HuH-7.5 (cell line): ENCODE measurements at regions not wholly inside any gene's neighbourhood (a gene's known extent, or its start where the extent isn't known, plus 50 kb on each side); places are given as distances from the start of the nearest gene placed in this dataset.
"Not testable (repeated sequence)": the region's sequence is repeated elsewhere in the genome, so short reads cannot be mapped to it uniquely, and the experiment has no call there.

Source experiments
- DNase-seq: peaks from one replicate; pipeline ENCODE4 v3.0.0; 2011; ENCODE audit warnings: low spot score

GRCh38 chr3:18189282-18190050, 235.7 kb downstream of the SATB1 start:
- no peak for DNase-seq

- no peak for DNase-seq
These were observed 236.6 kb downstream of the SATB1 start for GRCh38 chr3:18188491-18188890.

- no peak for DNase-seq
These were observed 239.5 kb downstream of the SATB1 start for GRCh38 chr3:18185624-18186023.

GRCh38 chr3:18182923-18183322, 242.2 kb downstream of the SATB1 start:
- DNase-seq = not testable (repeated sequence)

GRCh38 chr3:18179521-18179920, 245.6 kb downstream of the SATB1 start:
- no peak for DNase-seq

- no peak for DNase-seq
These were observed 247.9 kb downstream of the SATB1 start for GRCh38 chr3:18177271-18177670.

- not testable (repeated sequence) for DNase-seq
These were observed 251.2 kb downstream of the SATB1 start for GRCh38 chr3:18173891-18174290.

- DNase-seq = no peak
These were observed 265.5 kb downstream of the SATB1 start for GRCh38 chr3:18159681-18160080.

- peak; percentile 29 for DNase-seq
These were observed 271.5 kb downstream of the SATB1 start for GRCh38 chr3:18153571-18154173.

GRCh38 chr3:18151199-18151598, 273.9 kb downstream of the SATB1 start:
- no peak for DNase-seq

- no peak for DNase-seq
These were observed 275.2 kb downstream of the SATB1 start for GRCh38 chr3:18149935-18150334.

- DNase-seq = no peak
These were observed 275.8 kb downstream of the SATB1 start for GRCh38 chr3:18149386-18149785.

GRCh38 chr3:18144571-18144970, 280.6 kb downstream of the SATB1 start:
- no peak for DNase-seq

GRCh38 chr3:18143258-18143780, 281.8 kb downstream of the SATB1 start:
- DNase-seq = no peak

- DNase-seq = no peak
These were observed 287.2 kb downstream of the SATB1 start for GRCh38 chr3:18137958-18138357.

- DNase-seq = no peak
These were observed 289.9 kb downstream of the SATB1 start for GRCh38 chr3:18135060-18135814.

GRCh38 chr3:18134386-18135059, 290.6 kb downstream of the SATB1 start:
- no peak for DNase-seq

GRCh38 chr3:18132991-18133390, 292.1 kb downstream of the SATB1 start:
- DNase-seq = no peak

- DNase-seq = no peak
These were observed 297.1 kb downstream of the SATB1 start for GRCh38 chr3:18127859-18128681.

GRCh38 chr3:18127174-18127858, 297.8 kb downstream of the SATB1 start:
- no peak for DNase-seq

- no peak for DNase-seq
These were observed 298.4 kb downstream of the SATB1 start for GRCh38 chr3:18126772-18127171.
